Endodermal cell (in vitro differentiated cells): ENCODE measurements at regions not wholly inside any gene's neighbourhood (a gene's known extent, or its start where the extent isn't known, plus 50 kb on each side); places are given as distances from the start of the nearest gene placed in this dataset.
A peak's percentile ranks its signal among the peaks of the same experiment; 100 is the strongest.

Experiments used
- DNase-seq: peaks from one replicate; pipeline ENCODE4 v3.0.0-alpha.2; 2017
- H3K27ac ChIP-seq: 2 replicates; pipeline ENCODE4 v1.5.1; 2013; ENCODE audit warnings: mild to moderate bottlenecking, low read depth, low read length, moderate library complexity
- H3K27me3 ChIP-seq: 2 replicates; pipeline ENCODE4 v1.6.1; 2013; ENCODE audit warnings: mild to moderate bottlenecking, low read length, moderate library complexity; ENCODE audit not compliant: insufficient read depth, control insufficient read depth, poor library complexity, severe bottlenecking
- H3K36me3 ChIP-seq: 2 replicates; pipeline ENCODE4 v1.7.0; 2013; ENCODE audit warnings: mild to moderate bottlenecking, low read length, moderate library complexity; ENCODE audit not compliant: control insufficient read depth, insufficient read depth
- H3K4me1 ChIP-seq: one replicate; pipeline ENCODE4 v1.7.0; 2013; ENCODE audit warnings: low read length; ENCODE audit not compliant: control insufficient read depth, insufficient read depth
- H3K4me3 ChIP-seq: 2 replicates; pipeline ENCODE4 v1.5.1; 2013; ENCODE audit warnings: mild to moderate bottlenecking, low read length, moderate library complexity
- H3K9ac ChIP-seq: 2 replicates; pipeline ENCODE4 v1.6.1; 2013; ENCODE audit warnings: mild to moderate bottlenecking, low read length, moderate library complexity; ENCODE audit not compliant: poor library complexity, severe bottlenecking; ENCODE audit errors: extremely low read depth
- H3K9me3 ChIP-seq: 2 replicates; pipeline ENCODE4 v1.6.1; 2013; ENCODE audit warnings: mild to moderate bottlenecking, low read length, moderate library complexity; ENCODE audit not compliant: control insufficient read depth
- H3K27ac Mint-ChIP-seq: 2 replicates; pipeline ENCODE4 v1.8.0; 2020; ENCODE audit warnings: mixed read lengths
- H3K27me3 Mint-ChIP-seq: 2 replicates; pipeline ENCODE4 v1.8.0; 2021; ENCODE audit warnings: mild to moderate bottlenecking, mixed read lengths; ENCODE audit not compliant: insufficient read depth
- H3K36me3 Mint-ChIP-seq: 2 replicates; pipeline ENCODE4 v1.8.0; 2020; ENCODE audit warnings: low read depth, mixed read lengths
- H3K4me1 Mint-ChIP-seq: 2 replicates; pipeline ENCODE4 v1.8.0; 2020; ENCODE audit warnings: mixed read lengths
- H3K4me3 Mint-ChIP-seq: 2 replicates; pipeline ENCODE4 v1.8.0; 2020; ENCODE audit warnings: mild to moderate bottlenecking, moderate library complexity, mixed read lengths
- H3K9me3 Mint-ChIP-seq: 2 replicates; pipeline ENCODE4 v1.8.0; 2020; ENCODE audit warnings: mild to moderate bottlenecking, mixed read lengths
- CTCF ChIP-seq: fragments of 200-600 bp; sonication (generic); conservative IDR thresholded peaks from 2 replicates; pipeline ENCODE4 v1.5.0; 2021; ENCODE audit warnings: antibody characterized with exemption, mild to moderate bottlenecking
- WGBS, 2 experiments: methylation state at CpG; one replicate each; pipeline versions ENCODE4 v1.1.5 to v1.1.7; 2013; ENCODE audit warnings: missing lambda C conversion rate in 2 of 2, mixed read lengths in 1 of 2; ENCODE audit not compliant: insufficient coverage in 1 of 2, insufficient read length in 1 of 2; 5-methylcytosine and 5-hydroxymethylcytosine counted together

GRCh38 chr7:65746398-65746669, 126.5 kb upstream of the VKORC1L1 start:
- Mint-ChIP-seq H3K36me3 (peaks cover 6% of the 10 kb centered on the region), H3K27ac (no peak overlapping the region), H3K9me3 (no peaks in the 10 kb centered on the region), H3K27me3 (no peaks in the 10 kb centered on the region), H3K4me1 (no peaks in the 10 kb centered on the region), H3K4me3 (no peak overlapping the region)
- no peaks in the 10 kb centered on the region for H3K4me1 ChIP-seq
- H3K9me3 ChIP-seq: no peaks in the 10 kb centered on the region
- H3K4me3 ChIP-seq: no peak overlapping the region
- no peak overlapping the region for H3K27ac ChIP-seq
- 91 to 93% methylated on average over 2 to 3 of the region's 3 CpGs for WGBS, 2 experiments
- no peaks in the 10 kb centered on the region for H3K27me3 ChIP-seq
- no peak for TF ChIP-seq CTCF
- H3K9ac ChIP-seq: no peak overlapping the region
- H3K36me3 ChIP-seq: no peaks in the 10 kb centered on the region
- DNase-seq: no peak

GRCh38 chr7:65749039-65749438, 123.8 kb upstream of the VKORC1L1 start:
- H3K4me3 Mint-ChIP-seq: no peak overlapping the region
- WGBS, 2 experiments: 94 to 100% methylated on average over 4 of the region's 4 CpGs
- no peak overlapping the region for H3K4me3 ChIP-seq

GRCh38 chr7:65749518-65749917, 123.4 kb upstream of the VKORC1L1 start:
- Mint-ChIP-seq H3K4me1 (peaks cover 3% of the 10 kb centered on the region), H3K4me3 (peak overlapping the region; percentile 97), H3K27ac (no peak overlapping the region), H3K36me3 (peaks cover 19% of the 10 kb centered on the region), H3K9me3 (no peaks in the 10 kb centered on the region), H3K27me3 (no peaks in the 10 kb centered on the region)
- WGBS, 2 experiments: 96 to 98% methylated on average over 8 to 12 of the region's 12 CpGs
- no peaks in the 10 kb centered on the region for H3K4me1 ChIP-seq
- no peak overlapping the region for H3K9ac ChIP-seq
- H3K9me3 ChIP-seq: no peaks in the 10 kb centered on the region
- no peaks in the 10 kb centered on the region for H3K27me3 ChIP-seq
- no peak for TF ChIP-seq CTCF
- peaks cover 18% of the 10 kb centered on the region for H3K36me3 ChIP-seq
- no peak overlapping the region for H3K27ac ChIP-seq
- no peak for DNase-seq
- peak overlapping the region; percentile 97 for H3K4me3 ChIP-seq

More at GRCh38 chr7:65749039-65749438, 123.8 kb upstream of the VKORC1L1 start:
- DNase-seq: no peak
- H3K9me3 Mint-ChIP-seq: no peaks in the 10 kb centered on the region
- TF ChIP-seq CTCF: no peak
- no peak overlapping the region for H3K27ac ChIP-seq
- no peaks in the 10 kb centered on the region for H3K9me3 ChIP-seq
- H3K27me3 Mint-ChIP-seq: no peaks in the 10 kb centered on the region
- peaks cover 15% of the 10 kb centered on the region for H3K36me3 Mint-ChIP-seq
- peaks cover 15% of the 10 kb centered on the region for H3K36me3 ChIP-seq
- H3K27me3 ChIP-seq: no peaks in the 10 kb centered on the region
- no peak overlapping the region for H3K27ac Mint-ChIP-seq
- no peaks in the 10 kb centered on the region for H3K4me1 ChIP-seq
- no peak overlapping the region for H3K9ac ChIP-seq
- H3K4me1 Mint-ChIP-seq: peaks cover 3% of the 10 kb centered on the region
